ENCODE measurements at regions not wholly inside any gene's neighbourhood (a gene's known extent, or its start where the extent isn't known, plus 50 kb on each side); places are given as distances from the start of the nearest gene placed in this dataset.

DNA sequence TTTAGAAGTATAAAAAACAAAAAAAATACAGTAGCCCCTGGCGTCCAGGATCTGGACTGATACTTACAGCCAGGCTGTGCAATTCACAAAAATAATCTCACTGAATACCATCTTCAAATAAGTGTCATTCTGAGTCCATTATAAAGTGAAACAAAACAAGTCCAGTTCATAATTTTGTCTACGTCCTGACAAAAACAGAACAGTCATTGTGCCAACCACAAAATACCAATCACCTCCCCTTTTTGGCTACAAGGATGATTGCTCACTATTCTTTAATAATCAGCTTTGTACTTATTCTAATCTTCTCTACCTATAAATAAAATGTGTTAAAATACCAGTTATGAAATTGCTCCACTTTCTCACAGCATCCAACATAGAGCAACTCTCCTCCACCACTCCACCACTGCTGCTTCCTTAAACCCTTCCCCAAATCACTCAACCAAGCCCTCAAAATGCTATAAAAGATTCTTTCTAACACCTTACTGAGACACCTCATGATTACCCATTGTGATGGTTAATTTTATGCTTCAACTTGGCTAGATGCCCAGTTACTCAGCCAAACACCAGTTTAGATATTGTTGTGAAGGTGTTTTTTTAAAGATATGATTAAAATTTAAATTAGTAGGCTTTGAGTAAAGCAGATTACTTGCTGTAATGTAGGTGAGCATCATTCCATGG, 479.8 kb upstream of the SEMA3A start:
- WGBS (ENCODE audit: missing lambda C conversion rate): 75% methylated on average over 2 of the region's 2 CpGs
- TF ChIP-seq ZC3H11A (IDR thresholded peaks at IDR 0.05) (no peak), JUN (IDR thresholded peaks at IDR 0.05) (no peak), JUNB (IDR thresholded peaks at IDR 0.05) (no peak), PHF8 (IDR thresholded peaks at IDR 0.05; ENCODE audit: borderline replicate concordance, low read depth) (no peak), BHLHE40 (IDR thresholded peaks at IDR 0.05; ENCODE audit: low read depth, low read length) (no peak)
- ChIA-PET CTCF (no interaction called here), POLR2A (no interaction called here)
- Histone ChIP-seq H3K9me3 (no peaks in the 10 kb centered on the region), H3K27ac (no peak overlapping the region), H3K4me1 (0 out of 3 replicates have a peak, but pooled peaks cover 3% of the 10 kb centered on the region), H3K4me3 (no peak overlapping the region), H3K4me2 (no peak overlapping the region)
- FAIRE-seq (no peak), DNase-seq (ENCODE audit: low read depth in 1 of 2, low spot score in 1 of 2) (no peak), ATAC-seq (no peak)

DNA sequence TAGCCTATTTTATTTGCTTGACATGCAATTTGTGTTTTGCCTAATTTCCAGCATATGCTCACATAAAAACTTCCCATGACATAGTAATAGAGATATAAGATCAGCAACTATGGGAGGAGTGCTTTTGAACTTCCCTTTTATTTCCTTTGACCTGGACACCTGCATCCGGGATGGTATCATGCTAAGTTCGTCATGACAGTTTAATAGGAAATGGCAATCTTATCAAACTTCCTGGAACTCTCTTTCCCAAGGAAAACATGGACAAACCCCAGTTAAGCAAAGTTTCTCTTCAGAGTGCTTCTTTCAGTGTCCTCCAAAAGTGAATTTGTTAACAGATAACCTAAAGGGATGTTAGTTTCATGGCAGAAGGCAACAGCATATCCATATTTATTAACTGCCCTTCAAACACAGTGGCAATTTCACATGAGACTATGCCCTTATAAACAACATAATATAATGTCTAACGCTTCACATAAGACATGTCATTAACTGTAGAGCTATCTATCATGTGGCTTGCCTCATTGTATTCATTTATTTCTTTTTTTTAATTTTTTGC, 474.7 kb upstream of the SEMA3A start:
- 80% methylated on average over 3 of the region's 3 CpGs for WGBS (ENCODE audit: missing lambda C conversion rate)

DNA sequence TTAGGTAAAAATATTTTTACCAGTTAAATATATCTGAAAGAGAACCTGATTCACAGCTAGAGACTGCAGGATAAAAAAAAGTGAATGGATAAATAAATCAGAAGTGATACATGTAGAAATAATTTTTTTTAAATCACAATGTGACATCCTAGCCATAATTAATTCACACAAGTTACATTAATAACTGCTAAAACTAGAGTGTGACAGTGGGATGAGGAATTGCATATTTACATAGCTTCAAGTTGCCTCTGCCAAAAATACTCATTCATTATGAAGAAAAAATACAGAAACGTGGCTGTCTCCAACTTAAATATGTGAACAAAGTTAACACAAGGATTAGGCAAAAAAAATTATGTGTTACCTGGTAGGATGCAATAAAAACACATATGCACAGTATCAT, 473.5 kb upstream of the SEMA3A start:
- no peak for DNase-seq (ENCODE audit: low read depth in 1 of 2, low spot score in 1 of 2)
- ChIA-PET POLR2A (no interaction called here), CTCF (no interaction called here)
- Histone ChIP-seq H3K4me3 (no peak overlapping the region), H3K4me1 (0 out of 3 replicates have a peak, but pooled peaks cover 2% of the 10 kb centered on the region), H3K27ac (no peak overlapping the region), H3K9me3 (no peaks in the 10 kb centered on the region), H3K4me2 (no peak overlapping the region)
- FAIRE-seq: no peak
- TF ChIP-seq CBX8 (IDR thresholded peaks at IDR 0.05): no peak
- no peak for TF ChIP-seq HOXB13 (CRISPR knock-in tag; IDR thresholded peaks at IDR 0.05; ENCODE audit: low read depth)
- no peak for TF ChIP-seq ZC3H11A (IDR thresholded peaks at IDR 0.05)
- ATAC-seq: no peak
- WGBS (ENCODE audit: missing lambda C conversion rate): 23% methylated on average over 1 of the region's 1 CpG

More for the DNA sequence above, 474.7 kb upstream of the SEMA3A start:
- H3K4me1 ChIP-seq: no peaks in the 10 kb centered on the region
- DNase-seq (ENCODE audit: low read depth in 1 of 2, low spot score in 1 of 2) (no peak), FAIRE-seq (no peak), ATAC-seq (no peak)
- H3K4me3 ChIP-seq: no peak overlapping the region
- ChIA-PET CTCF (no interaction called here), POLR2A (no interaction called here)
- H3K27ac ChIP-seq: no peak overlapping the region
- TF ChIP-seq NR3C1 (IDR thresholded peaks at IDR 0.05) (no peak), ZSCAN20 (CRISPR knock-in tag; IDR thresholded peaks at IDR 0.05) (no peak), HOXB5 (CRISPR knock-in tag; IDR thresholded peaks at IDR 0.05) (no peak)
- H3K4me2 ChIP-seq: no peak overlapping the region
- no peaks in the 10 kb centered on the region for H3K9me3 ChIP-seq

DNA sequence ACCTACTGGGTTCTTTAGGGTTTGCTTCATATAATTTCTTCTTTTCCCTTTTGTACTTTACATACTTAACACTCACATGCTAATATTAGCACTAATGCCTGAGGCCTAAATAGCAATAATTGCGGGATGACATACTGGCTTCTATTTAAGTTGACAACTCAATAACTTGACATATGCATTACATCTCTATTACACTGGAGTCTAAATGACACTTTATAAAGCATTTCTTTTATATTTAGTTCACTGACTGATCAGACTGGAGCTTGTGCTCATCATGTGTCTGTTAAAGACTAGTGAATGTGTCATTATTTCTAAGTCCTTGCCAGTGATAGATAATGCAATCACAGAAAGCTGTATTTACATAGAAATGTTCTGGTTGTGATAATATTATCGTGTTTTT, 472.1 kb upstream of the SEMA3A start:
- Histone ChIP-seq H3K4me1 (0 out of 3 replicates have a peak, but pooled peaks cover 4% of the 10 kb centered on the region), H3K4me2 (no peak overlapping the region), H3K4me3 (no peak overlapping the region), H3K27ac (no peak overlapping the region), H3K9me3 (no peaks in the 10 kb centered on the region)
- 85% methylated on average over 2 of the region's 2 CpGs for WGBS (ENCODE audit: missing lambda C conversion rate)
- POLR2A ChIA-PET: no interaction called here
- ATAC-seq: no peak
- no peak for FAIRE-seq
- no peak for DNase-seq (ENCODE audit: low read depth in 1 of 2, low spot score in 1 of 2)
- CTCF ChIA-PET: interaction anchor here (1.2 kb wide), 1 partner anchor 12 kb away, joined by 3 read pairs; no protein-coding TSS in a partner anchor
- no peak for TF ChIP-seq GATA3 (IDR thresholded peaks at IDR 0.05; ENCODE audit: borderline replicate concordance)
- TF ChIP-seq, protein P1, sequence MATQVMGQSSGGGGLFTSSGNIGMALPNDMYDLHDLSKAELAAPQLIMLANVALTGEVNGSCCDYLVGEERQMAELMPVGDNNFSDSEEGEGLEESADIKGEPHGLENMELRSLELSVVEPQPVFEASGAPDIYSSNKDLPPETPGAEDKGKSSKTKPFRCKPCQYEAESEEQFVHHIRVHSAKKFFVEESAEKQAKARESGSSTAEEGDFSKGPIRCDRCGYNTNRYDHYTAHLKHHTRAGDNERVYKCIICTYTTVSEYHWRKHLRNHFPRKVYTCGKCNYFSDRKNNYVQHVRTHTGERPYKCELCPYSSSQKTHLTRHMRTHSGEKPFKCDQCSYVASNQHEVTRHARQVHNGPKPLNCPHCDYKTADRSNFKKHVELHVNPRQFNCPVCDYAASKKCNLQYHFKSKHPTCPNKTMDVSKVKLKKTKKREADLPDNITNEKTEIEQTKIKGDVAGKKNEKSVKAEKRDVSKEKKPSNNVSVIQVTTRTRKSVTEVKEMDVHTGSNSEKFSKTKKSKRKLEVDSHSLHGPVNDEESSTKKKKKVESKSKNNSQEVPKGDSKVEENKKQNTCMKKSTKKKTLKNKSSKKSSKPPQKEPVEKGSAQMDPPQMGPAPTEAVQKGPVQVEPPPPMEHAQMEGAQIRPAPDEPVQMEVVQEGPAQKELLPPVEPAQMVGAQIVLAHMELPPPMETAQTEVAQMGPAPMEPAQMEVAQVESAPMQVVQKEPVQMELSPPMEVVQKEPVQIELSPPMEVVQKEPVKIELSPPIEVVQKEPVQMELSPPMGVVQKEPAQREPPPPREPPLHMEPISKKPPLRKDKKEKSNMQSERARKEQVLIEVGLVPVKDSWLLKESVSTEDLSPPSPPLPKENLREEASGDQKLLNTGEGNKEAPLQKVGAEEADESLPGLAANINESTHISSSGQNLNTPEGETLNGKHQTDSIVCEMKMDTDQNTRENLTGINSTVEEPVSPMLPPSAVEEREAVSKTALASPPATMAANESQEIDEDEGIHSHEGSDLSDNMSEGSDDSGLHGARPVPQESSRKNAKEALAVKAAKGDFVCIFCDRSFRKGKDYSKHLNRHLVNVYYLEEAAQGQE (IDR thresholded peaks at IDR 0.05): no peak
- no peak for TF ChIP-seq ZSCAN20 (CRISPR knock-in tag; IDR thresholded peaks at IDR 0.05)
- TF ChIP-seq EHMT2 (IDR thresholded peaks at IDR 0.05; ENCODE audit: low read depth): no peak
- TF ChIP-seq CBX8 (IDR thresholded peaks at IDR 0.05): no peak
- no peak for TF ChIP-seq EHF (CRISPR knock-in tag; IDR thresholded peaks at IDR 0.05)
- TF ChIP-seq ZFP36 (IDR thresholded peaks at IDR 0.05; ENCODE audit: borderline replicate concordance, partially characterized antibody): no peak
- TF ChIP-seq, protein P2, sequence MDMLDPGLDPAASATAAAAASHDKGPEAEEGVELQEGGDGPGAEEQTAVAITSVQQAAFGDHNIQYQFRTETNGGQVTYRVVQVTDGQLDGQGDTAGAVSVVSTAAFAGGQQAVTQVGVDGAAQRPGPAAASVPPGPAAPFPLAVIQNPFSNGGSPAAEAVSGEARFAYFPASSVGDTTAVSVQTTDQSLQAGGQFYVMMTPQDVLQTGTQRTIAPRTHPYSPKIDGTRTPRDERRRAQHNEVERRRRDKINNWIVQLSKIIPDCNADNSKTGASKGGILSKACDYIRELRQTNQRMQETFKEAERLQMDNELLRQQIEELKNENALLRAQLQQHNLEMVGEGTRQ (IDR thresholded peaks at IDR 0.05): no peak
- TF ChIP-seq, protein P3, sequence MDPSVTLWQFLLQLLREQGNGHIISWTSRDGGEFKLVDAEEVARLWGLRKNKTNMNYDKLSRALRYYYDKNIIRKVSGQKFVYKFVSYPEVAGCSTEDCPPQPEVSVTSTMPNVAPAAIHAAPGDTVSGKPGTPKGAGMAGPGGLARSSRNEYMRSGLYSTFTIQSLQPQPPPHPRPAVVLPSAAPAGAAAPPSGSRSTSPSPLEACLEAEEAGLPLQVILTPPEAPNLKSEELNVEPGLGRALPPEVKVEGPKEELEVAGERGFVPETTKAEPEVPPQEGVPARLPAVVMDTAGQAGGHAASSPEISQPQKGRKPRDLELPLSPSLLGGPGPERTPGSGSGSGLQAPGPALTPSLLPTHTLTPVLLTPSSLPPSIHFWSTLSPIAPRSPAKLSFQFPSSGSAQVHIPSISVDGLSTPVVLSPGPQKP (IDR thresholded peaks at IDR 0.05; ENCODE audit: low read depth, low read length): no peak
- TF ChIP-seq POLR2AphosphoS2 (conservative IDR thresholded peaks at IDR 0.05; ENCODE audit: low read length): no peak
- no peak for TF ChIP-seq RFX5 (IDR thresholded peaks at IDR 0.05)
